Caco-2 (cell line): ENCODE measurements at regions not wholly inside any gene's neighbourhood (a gene's known extent, or its start where the extent isn't known, plus 50 kb on each side); places are given as distances from the start of the nearest gene placed in this dataset.

Experiments
- BruUV-seq: library from RNA; stranded (reverse); fragments of 400-500 nt; replicated peaks from 2 replicates; lab custom pipeline; 2021; lab: Mats Ljungman, UMichigan
- CTCF ChIA-PET: fragments of 300-600 bp; sonication (Branson Sonifier 250); formaldehyde crosslinking; loops from one replicate; lab custom pipeline; 2022; ENCODE audit warnings: antibody characterized with exemption; lab: Charles Lee
- POLR2A ChIA-PET: fragments of 300-600 bp; sonication (Branson Sonifier 250); formaldehyde crosslinking; loops from one replicate; lab custom pipeline; 2022; ENCODE audit warnings: antibody characterized with exemption; lab: Charles Lee
- DNase-seq, 2 experiments: peaks; one replicate each; pipeline versions ENCODE4 v3.0.0 to v3.0.0-alpha.2; 2020 to 2022
- H3K27me3 ChIP-seq: replicated peaks from 2 replicates; pipeline ENCODE4 v1.6.0; 2011; ENCODE audit warnings: low read length; ENCODE audit not compliant: control insufficient read depth, insufficient read depth
- H3K36me3 ChIP-seq: 2 replicates; pipeline ENCODE4 v1.5.1; 2011; ENCODE audit warnings: low read length; ENCODE audit not compliant: control insufficient read depth, insufficient read depth
- H3K4me1 ChIP-seq: fragments of 250-450 bp; sonication (Bioruptor Pico); 2 replicates; pipeline ENCODE4 v1.5.1; 2020; ENCODE audit warnings: mild to moderate bottlenecking
- H3K4me3 ChIP-seq: 2 replicates; pipeline ENCODE4 v1.5.1; 2011; ENCODE audit warnings: low read depth, mild to moderate bottlenecking, control low read depth, low read length
- H3K9me3 ChIP-seq: fragments of 250-450 bp; sonication (Bioruptor Pico); 2 replicates; pipeline ENCODE4 v1.5.1; 2020; ENCODE audit warnings: mild to moderate bottlenecking, moderate library complexity
- H3K27ac Mint-ChIP-seq: one replicate; pipeline ENCODE4 v1.8.0; 2022; ENCODE audit warnings: mixed read lengths; ENCODE audit not compliant: unreplicated experiment
- H3K27me3 Mint-ChIP-seq: one replicate; pipeline ENCODE4 v1.8.0; 2022; ENCODE audit warnings: mixed read lengths; ENCODE audit not compliant: insufficient read depth, unreplicated experiment
- H3K36me3 Mint-ChIP-seq: one replicate; pipeline ENCODE4 v1.8.0; 2022; ENCODE audit warnings: mild to moderate bottlenecking, mixed read lengths; ENCODE audit not compliant: insufficient read depth, unreplicated experiment
- H3K4me1 Mint-ChIP-seq: one replicate; pipeline ENCODE4 v1.8.0; 2022; ENCODE audit warnings: low read depth, mixed read lengths; ENCODE audit not compliant: unreplicated experiment
- H3K4me3 Mint-ChIP-seq: one replicate; pipeline ENCODE4 v1.8.0; 2022; ENCODE audit warnings: mild to moderate bottlenecking, moderate library complexity, mixed read lengths; ENCODE audit not compliant: unreplicated experiment
- H3K9me3 Mint-ChIP-seq: one replicate; pipeline ENCODE4 v1.8.0; 2022; ENCODE audit warnings: mixed read lengths; ENCODE audit not compliant: unreplicated experiment
- intact Hi-C: fragments of 100-400 bp; cut with micrococcal nuclease; formaldehyde crosslinking; loops from one replicate; pipeline ENCODE4 v1.10.0; 2022; ENCODE audit not compliant: unreplicated experiment
- TF ChIP-seq, protein P1 (sequence below), 2 experiments: fragments of 200-600 bp in 1 of 2; IDR thresholded peaks; 1 replicate in 1 of 2; 2 replicates in 1 of 2; pipeline versions ENCODE4 v1.5.1 to v1.8.0; 2011 to 2022; ENCODE audit warnings: antibody characterized with exemption in 1 of 2, control low read depth in 1 of 2, inconsistent platforms in 1 of 2, low read depth in 1 of 2, low read length in 1 of 2, mild to moderate bottlenecking in 1 of 2, moderate library complexity in 1 of 2; ENCODE audit not compliant: insufficient read depth in 1 of 2, severe bottlenecking in 1 of 2, unreplicated experiment in 1 of 2

DNA sequence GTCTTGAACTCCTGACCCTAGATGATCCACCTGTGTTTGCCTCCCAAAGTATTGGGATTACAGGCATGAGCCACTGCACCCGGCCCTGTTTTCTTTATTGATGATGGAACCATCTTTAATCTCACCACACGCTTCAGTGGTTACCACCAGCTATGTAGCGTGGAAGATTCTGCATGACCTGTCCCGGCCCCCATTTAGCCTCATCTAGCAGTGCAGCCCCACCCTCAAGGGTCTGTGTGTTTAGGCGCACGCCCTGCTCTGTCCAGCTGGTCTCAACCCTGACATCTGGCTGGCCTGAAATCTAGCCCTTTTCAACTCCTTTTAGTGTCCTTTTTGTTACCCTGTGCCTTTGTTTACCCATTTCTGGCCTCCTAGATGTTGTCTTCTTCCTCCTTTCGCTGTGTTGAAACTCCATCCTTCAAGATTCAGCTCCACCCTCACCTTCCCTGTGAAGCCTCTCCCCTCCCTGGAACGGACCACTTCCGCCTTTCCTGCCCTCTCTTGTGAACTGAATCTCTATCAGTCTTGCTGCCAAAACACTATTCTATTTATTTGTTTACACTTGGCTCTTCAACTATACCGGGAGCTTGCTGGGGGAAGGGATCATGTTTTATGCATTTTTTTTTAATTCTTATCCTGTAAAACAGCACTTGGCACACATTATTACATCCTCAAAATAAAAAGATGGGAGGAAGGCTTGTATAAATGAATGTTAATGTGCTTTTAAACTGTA lies 101.0 kb upstream of the MTHFD1L start:
- intact Hi-C loops: loop anchor here (5.0 kb wide), 1 partner anchor 38 kb away; no protein-coding TSS in a partner anchor
- H3K4me3 ChIP-seq: no peak overlapping the region
- POLR2A ChIA-PET: no interaction called here
- Mint-ChIP-seq H3K4me3 (no peak overlapping the region), H3K36me3 (peaks cover 8% of the 10 kb centered on the region), H3K9me3 (no peaks in the 10 kb centered on the region), H3K27ac (no peak overlapping the region), H3K27me3 (no peaks in the 10 kb centered on the region), H3K4me1 (peaks cover 24% of the 10 kb centered on the region)
- peaks cover 4% of the 10 kb centered on the region; the same call in 1 of the 2 replicates for H3K4me1 ChIP-seq
- TF ChIP-seq, protein P1, sequence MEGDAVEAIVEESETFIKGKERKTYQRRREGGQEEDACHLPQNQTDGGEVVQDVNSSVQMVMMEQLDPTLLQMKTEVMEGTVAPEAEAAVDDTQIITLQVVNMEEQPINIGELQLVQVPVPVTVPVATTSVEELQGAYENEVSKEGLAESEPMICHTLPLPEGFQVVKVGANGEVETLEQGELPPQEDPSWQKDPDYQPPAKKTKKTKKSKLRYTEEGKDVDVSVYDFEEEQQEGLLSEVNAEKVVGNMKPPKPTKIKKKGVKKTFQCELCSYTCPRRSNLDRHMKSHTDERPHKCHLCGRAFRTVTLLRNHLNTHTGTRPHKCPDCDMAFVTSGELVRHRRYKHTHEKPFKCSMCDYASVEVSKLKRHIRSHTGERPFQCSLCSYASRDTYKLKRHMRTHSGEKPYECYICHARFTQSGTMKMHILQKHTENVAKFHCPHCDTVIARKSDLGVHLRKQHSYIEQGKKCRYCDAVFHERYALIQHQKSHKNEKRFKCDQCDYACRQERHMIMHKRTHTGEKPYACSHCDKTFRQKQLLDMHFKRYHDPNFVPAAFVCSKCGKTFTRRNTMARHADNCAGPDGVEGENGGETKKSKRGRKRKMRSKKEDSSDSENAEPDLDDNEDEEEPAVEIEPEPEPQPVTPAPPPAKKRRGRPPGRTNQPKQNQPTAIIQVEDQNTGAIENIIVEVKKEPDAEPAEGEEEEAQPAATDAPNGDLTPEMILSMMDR (IDR thresholded peaks at IDR 0.05; ENCODE audit: insufficient read depth in 1 of 2, low read depth in 1 of 2, low read length in 1 of 2, severe bottlenecking in 1 of 2, unreplicated experiment in 1 of 2): no peak
- no peaks in the 10 kb centered on the region for H3K36me3 ChIP-seq
- H3K9me3 ChIP-seq: no peaks in the 10 kb centered on the region
- CTCF ChIA-PET: no interaction called here
- no peak for DNase-seq
- BruUV-seq: no TSS peak
- no peaks in the 10 kb centered on the region for H3K27me3 ChIP-seq

DNA sequence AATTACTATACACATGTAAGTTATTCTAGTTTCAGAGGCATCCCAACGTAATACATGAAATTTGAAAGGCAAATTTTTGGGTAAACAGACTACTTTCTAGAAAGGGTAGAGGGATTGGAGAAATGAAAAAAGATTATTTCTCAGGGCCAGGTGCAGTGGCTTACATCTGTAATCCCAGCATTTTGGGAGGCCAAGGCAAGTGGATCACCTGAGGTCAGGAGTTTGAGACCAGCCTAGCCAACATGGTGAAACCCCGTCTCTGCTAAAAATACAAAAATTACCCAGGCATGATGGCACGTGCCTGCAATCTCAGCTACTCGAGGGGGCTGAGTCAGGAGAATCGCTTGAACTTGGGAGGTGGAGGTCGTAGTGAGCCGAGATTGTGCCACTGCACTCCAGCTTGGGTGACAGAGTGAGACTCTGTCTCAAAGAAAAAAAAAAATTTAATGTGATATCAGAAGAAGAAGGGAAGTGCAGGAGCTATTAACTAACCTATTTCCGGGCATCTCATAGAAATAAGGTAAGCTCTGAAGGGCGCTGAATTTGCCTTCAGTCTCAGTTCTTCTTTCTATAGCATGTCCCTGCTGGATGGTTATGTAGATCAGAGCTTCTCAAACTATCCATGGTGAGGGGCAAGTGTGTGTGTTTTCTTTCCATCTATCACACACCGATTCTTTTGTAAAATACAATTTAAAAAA lies 100.3 kb upstream of the MTHFD1L start:
- no TSS peak for BruUV-seq
- no peaks in the 10 kb centered on the region for H3K27me3 ChIP-seq
- CTCF ChIA-PET: no interaction called here

More for the DNA sequence above, 100.3 kb upstream of the MTHFD1L start:
- TF ChIP-seq, protein P1 (IDR thresholded peaks at IDR 0.05; ENCODE audit: insufficient read depth in 1 of 2, low read depth in 1 of 2, low read length in 1 of 2, severe bottlenecking in 1 of 2, unreplicated experiment in 1 of 2): no peak
- no peak for DNase-seq
- intact Hi-C loops: loop anchor here (5.0 kb wide), 1 partner anchor 37 kb away; no protein-coding TSS in a partner anchor
- H3K4me1 ChIP-seq: peaks cover 4% of the 10 kb centered on the region; the same call in 1 of the 2 replicates
- no peaks in the 10 kb centered on the region for H3K9me3 ChIP-seq
- POLR2A ChIA-PET: no interaction called here
- no peaks in the 10 kb centered on the region for H3K36me3 ChIP-seq
- Mint-ChIP-seq H3K27me3 (no peaks in the 10 kb centered on the region), H3K36me3 (peaks cover 6% of the 10 kb centered on the region), H3K9me3 (no peaks in the 10 kb centered on the region), H3K4me1 (peaks cover 24% of the 10 kb centered on the region), H3K27ac (no peak overlapping the region), H3K4me3 (no peak overlapping the region)
- H3K4me3 ChIP-seq: no peak overlapping the region
